ENCODE measurements at regions not wholly inside any gene's neighbourhood (a gene's known extent, or its start where the extent isn't known, plus 50 kb on each side); places are given as distances from the start of the nearest gene placed in this dataset.

GRCh38 chr3:181824961-181825360 lies 113.2 kb downstream of the SOX2 start:
- DNase-seq (ENCODE audit: low spot score): no peak
- intact Hi-C loops (cut with micrococcal nuclease; ENCODE audit: unreplicated experiment): no loop called here
- no peaks in the 10 kb centered on the region for H3K9me3 ChIP-seq (ENCODE audit: low read depth, low read length, poor library complexity, severe bottlenecking)
- no peaks in the 10 kb centered on the region for H3K27me3 ChIP-seq (replicated peaks; ENCODE audit: insufficient read depth, low read depth, low read length, poor library complexity)
- H3K4me3 ChIP-seq (ENCODE audit: low read depth, low read length, poor library complexity, severe bottlenecking): no peak overlapping the region
- ChIA-PET POLR2A (ENCODE audit: low non-redundant PET) (no interaction called here), CTCF (no interaction called here)
- TF ChIP-seq CTCF (conservative IDR thresholded peaks at IDR 0.05; ENCODE audit: low read depth, low read length): no peak
- TF ChIP-seq EZH2 (IDR thresholded peaks at IDR 0.05; ENCODE audit: borderline replicate concordance, low read depth, low read length, poor library complexity, severe bottlenecking): no peak
- no TSS peak for BruUV-seq (replicated peaks)
- no peaks in the 10 kb centered on the region for H3K36me3 ChIP-seq (ENCODE audit: insufficient read depth, low read length, poor library complexity, severe bottlenecking)
- no peak overlapping the region for H3K27ac ChIP-seq (ENCODE audit: low read depth, low read length, poor library complexity, severe bottlenecking)
- H3K4me1 ChIP-seq (ENCODE audit: insufficient read depth, low read length, poor library complexity, severe bottlenecking): no peaks in the 10 kb centered on the region

GRCh38 chr3:181839039-181839915 lies 127.6 kb downstream of the SOX2 start:
- intact Hi-C loops (cut with micrococcal nuclease; ENCODE audit: unreplicated experiment): no loop called here
- H3K27me3 ChIP-seq (replicated peaks; ENCODE audit: insufficient read depth, low read depth, low read length, poor library complexity): no peaks in the 10 kb centered on the region
- no peak overlapping the region for H3K27ac ChIP-seq (ENCODE audit: low read depth, low read length, poor library complexity, severe bottlenecking)
- H3K36me3 ChIP-seq (ENCODE audit: insufficient read depth, low read length, poor library complexity, severe bottlenecking): no peaks in the 10 kb centered on the region
- H3K9me3 ChIP-seq (ENCODE audit: low read depth, low read length, poor library complexity, severe bottlenecking): no peaks in the 10 kb centered on the region
- TF ChIP-seq CTCF (conservative IDR thresholded peaks at IDR 0.05; ENCODE audit: low read depth, low read length): no peak
- no peak for TF ChIP-seq EZH2 (IDR thresholded peaks at IDR 0.05; ENCODE audit: borderline replicate concordance, low read depth, low read length, poor library complexity, severe bottlenecking)
- no TSS peak for BruUV-seq (replicated peaks)
- POLR2A ChIA-PET (ENCODE audit: low non-redundant PET): no interaction called here
- no peaks in the 10 kb centered on the region for H3K4me1 ChIP-seq (ENCODE audit: insufficient read depth, low read length, poor library complexity, severe bottlenecking)
- CTCF ChIA-PET: no interaction called here
- H3K4me3 ChIP-seq (ENCODE audit: low read depth, low read length, poor library complexity, severe bottlenecking): no peak overlapping the region
- DNase-seq (ENCODE audit: low spot score): no peak

- no peak overlapping the region for H3K4me3 ChIP-seq (ENCODE audit: low read depth, low read length, poor library complexity, severe bottlenecking)
- BruUV-seq (replicated peaks): no TSS peak
- ChIA-PET CTCF (no interaction called here), POLR2A (ENCODE audit: low non-redundant PET) (no interaction called here)
- no peaks in the 10 kb centered on the region for H3K9me3 ChIP-seq (ENCODE audit: low read depth, low read length, poor library complexity, severe bottlenecking)
- intact Hi-C loops (cut with micrococcal nuclease; ENCODE audit: unreplicated experiment): no loop called here
- TF ChIP-seq EZH2 (IDR thresholded peaks at IDR 0.05; ENCODE audit: borderline replicate concordance, low read depth, low read length, poor library complexity, severe bottlenecking): no peak
- TF ChIP-seq CTCF (conservative IDR thresholded peaks at IDR 0.05; ENCODE audit: low read depth, low read length): no peak
- no peak for DNase-seq (ENCODE audit: low spot score)
- H3K27me3 ChIP-seq (replicated peaks; ENCODE audit: insufficient read depth, low read depth, low read length, poor library complexity): no peaks in the 10 kb centered on the region
- no peak overlapping the region for H3K27ac ChIP-seq (ENCODE audit: low read depth, low read length, poor library complexity, severe bottlenecking)
- no peaks in the 10 kb centered on the region for H3K4me1 ChIP-seq (ENCODE audit: insufficient read depth, low read length, poor library complexity, severe bottlenecking)
- no peaks in the 10 kb centered on the region for H3K36me3 ChIP-seq (ENCODE audit: insufficient read depth, low read length, poor library complexity, severe bottlenecking)
These were observed 128.2 kb downstream of the SOX2 start for GRCh38 chr3:181839916-181840297.
